ENCODE measurements at regions not wholly inside any gene's neighbourhood (a gene's known extent, or its start where the extent isn't known, plus 50 kb on each side); places are given as distances from the start of the nearest gene placed in this dataset.

GRCh38 chr20:54742193-54742592, 266.8 kb downstream of the DOK5 start:
- TF ChIP-seq ISL1 (CRISPR knock-in tag; IDR thresholded peaks at IDR 0.05): no peak
- TF ChIP-seq, protein P1, sequence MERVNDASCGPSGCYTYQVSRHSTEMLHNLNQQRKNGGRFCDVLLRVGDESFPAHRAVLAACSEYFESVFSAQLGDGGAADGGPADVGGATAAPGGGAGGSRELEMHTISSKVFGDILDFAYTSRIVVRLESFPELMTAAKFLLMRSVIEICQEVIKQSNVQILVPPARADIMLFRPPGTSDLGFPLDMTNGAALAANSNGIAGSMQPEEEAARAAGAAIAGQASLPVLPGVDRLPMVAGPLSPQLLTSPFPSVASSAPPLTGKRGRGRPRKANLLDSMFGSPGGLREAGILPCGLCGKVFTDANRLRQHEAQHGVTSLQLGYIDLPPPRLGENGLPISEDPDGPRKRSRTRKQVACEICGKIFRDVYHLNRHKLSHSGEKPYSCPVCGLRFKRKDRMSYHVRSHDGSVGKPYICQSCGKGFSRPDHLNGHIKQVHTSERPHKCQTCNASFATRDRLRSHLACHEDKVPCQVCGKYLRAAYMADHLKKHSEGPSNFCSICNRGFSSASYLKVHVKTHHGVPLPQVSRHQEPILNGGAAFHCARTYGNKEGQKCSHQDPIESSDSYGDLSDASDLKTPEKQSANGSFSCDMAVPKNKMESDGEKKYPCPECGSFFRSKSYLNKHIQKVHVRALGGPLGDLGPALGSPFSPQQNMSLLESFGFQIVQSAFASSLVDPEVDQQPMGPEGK (CRISPR knock-in tag; IDR thresholded peaks at IDR 0.05; ENCODE audit: borderline replicate concordance): no peak
- no peak for TF ChIP-seq SNAI2 (CRISPR knock-in tag; IDR thresholded peaks at IDR 0.05)
- TF ChIP-seq CSDC2 (CRISPR knock-in tag; IDR thresholded peaks at IDR 0.05): no peak
- TF ChIP-seq TSHZ2 (CRISPR knock-in tag; IDR thresholded peaks at IDR 0.05): no peak
- no peak for TF ChIP-seq PPARA (CRISPR knock-in tag; IDR thresholded peaks at IDR 0.05; ENCODE audit: borderline replicate concordance)
- no peak for TF ChIP-seq ZNF8 (CRISPR knock-in tag; IDR thresholded peaks at IDR 0.05)
- no peak for TF ChIP-seq CREB5 (CRISPR knock-in tag; IDR thresholded peaks at IDR 0.05; ENCODE audit: low read depth)
- no peak for ATAC-seq

GRCh38 chr20:54736421-54736820, 261.0 kb downstream of the DOK5 start:
- ATAC-seq: no peak
- TF ChIP-seq ZC3H10 (CRISPR knock-in tag; IDR thresholded peaks at IDR 0.05) (no peak), ZFP30 (CRISPR knock-in tag; IDR thresholded peaks at IDR 0.05) (no peak), PPARA (CRISPR knock-in tag; IDR thresholded peaks at IDR 0.05; ENCODE audit: borderline replicate concordance) (no peak), ARNTL (CRISPR knock-in tag; IDR thresholded peaks at IDR 0.05; ENCODE audit: borderline replicate concordance, low read depth) (no peak), SNAI2 (CRISPR knock-in tag; IDR thresholded peaks at IDR 0.05) (no peak), CREB5 (CRISPR knock-in tag; IDR thresholded peaks at IDR 0.05; ENCODE audit: low read depth) (no peak), POU6F1 (CRISPR knock-in tag; IDR thresholded peaks at IDR 0.05; ENCODE audit: borderline replicate concordance, low read depth) (no peak), TSHZ2 (CRISPR knock-in tag; IDR thresholded peaks at IDR 0.05) (no peak), GLIS3 (CRISPR knock-in tag; IDR thresholded peaks at IDR 0.05) (no peak)
- TF ChIP-seq, protein P1 (CRISPR knock-in tag; IDR thresholded peaks at IDR 0.05; ENCODE audit: borderline replicate concordance): no peak

GRCh38 chr20:54733687-54734086, 258.3 kb downstream of the DOK5 start:
- TF ChIP-seq TSHZ2 (CRISPR knock-in tag; IDR thresholded peaks at IDR 0.05) (no peak), GLIS3 (CRISPR knock-in tag; IDR thresholded peaks at IDR 0.05) (no peak), BACH2 (CRISPR knock-in tag; IDR thresholded peaks at IDR 0.05; ENCODE audit: borderline replicate concordance) (no peak), CREB5 (CRISPR knock-in tag; IDR thresholded peaks at IDR 0.05; ENCODE audit: low read depth) (no peak)
- TF ChIP-seq, protein P1 (CRISPR knock-in tag; IDR thresholded peaks at IDR 0.05; ENCODE audit: borderline replicate concordance): no peak
- no peak for ATAC-seq

Data from SK-N-SH treated with all-trans-retinoic acid at 6 μM for 48 hours (cell line).